Tibial artery (tissue), 4 donors: ENCODE measurements at regions not wholly inside any gene's neighbourhood (a gene's known extent, or its start where the extent isn't known, plus 50 kb on each side); places are given as distances from the start of the nearest gene placed in this dataset.
"Not testable (repeated sequence)": the region's sequence is repeated elsewhere in the genome, so short reads cannot be mapped to it uniquely, and the experiment has no call there.

Source experiments
- DNase-seq, 2 donors: peaks; one replicate each; pipeline ENCODE4 v3.0.0-alpha.2; 2019
- H3K27ac ChIP-seq, 2 donors: fragments of 200-600 bp; sonication (generic) in 1 of 2; 1 replicate in 1 of 2; 2 replicates in 1 of 2; pipeline ENCODE4 v1.5.1; 2018 to 2019; ENCODE audit warnings: mild to moderate bottlenecking in 1 of 2
- H3K27me3 ChIP-seq, 2 donors: fragments of 200-600 bp; sonication (generic) in 1 of 2; one replicate each; pipeline versions ENCODE4 v1.5.1 to v1.6.0; 2016 to 2019
- H3K36me3 ChIP-seq, 3 donors: fragments of 200-600 bp; sonication (generic) in 2 of 3; one replicate each; pipeline ENCODE4 v1.5.1; 2016 to 2019; ENCODE audit warnings: mild to moderate bottlenecking in 2 of 3
- H3K4me1 ChIP-seq, 4 donors: fragments of 200-600 bp; sonication (generic) in 2 of 4; 1 replicate in 3 of 4; 2 replicates in 1 of 4; pipeline ENCODE4 v1.5.1; 2016 to 2019
- H3K4me3 ChIP-seq, 2 donors: fragments of 200-600 bp; sonication (generic) in 1 of 2; 1 replicate in 1 of 2; 2 replicates in 1 of 2; pipeline ENCODE4 v1.5.1; 2018 to 2019; ENCODE audit warnings: mild to moderate bottlenecking in 2 of 2
- H3K9me3 ChIP-seq, 3 donors: fragments of 200-600 bp; sonication (generic) in 1 of 3; one replicate each; pipeline ENCODE4 v1.5.1; 2016 to 2019
- CTCF ChIP-seq, 2 experiments: fragments of 200-600 bp in 1 of 2; fragments of 450-650 bp in 1 of 2; IDR thresholded peaks; one replicate each; pipeline ENCODE4 v1.5.1; 2017 to 2019; ENCODE audit warnings: antibody characterized with exemption in 2 of 2, mild to moderate bottlenecking in 1 of 2, moderate library complexity in 1 of 2
- intact Hi-C: fragments of 100-400 bp; cut with DNase I; formaldehyde crosslinking; loops from one replicate; pipeline ENCODE4 v1.15.0; 2023; ENCODE audit warnings: low total_unique reads

DNA sequence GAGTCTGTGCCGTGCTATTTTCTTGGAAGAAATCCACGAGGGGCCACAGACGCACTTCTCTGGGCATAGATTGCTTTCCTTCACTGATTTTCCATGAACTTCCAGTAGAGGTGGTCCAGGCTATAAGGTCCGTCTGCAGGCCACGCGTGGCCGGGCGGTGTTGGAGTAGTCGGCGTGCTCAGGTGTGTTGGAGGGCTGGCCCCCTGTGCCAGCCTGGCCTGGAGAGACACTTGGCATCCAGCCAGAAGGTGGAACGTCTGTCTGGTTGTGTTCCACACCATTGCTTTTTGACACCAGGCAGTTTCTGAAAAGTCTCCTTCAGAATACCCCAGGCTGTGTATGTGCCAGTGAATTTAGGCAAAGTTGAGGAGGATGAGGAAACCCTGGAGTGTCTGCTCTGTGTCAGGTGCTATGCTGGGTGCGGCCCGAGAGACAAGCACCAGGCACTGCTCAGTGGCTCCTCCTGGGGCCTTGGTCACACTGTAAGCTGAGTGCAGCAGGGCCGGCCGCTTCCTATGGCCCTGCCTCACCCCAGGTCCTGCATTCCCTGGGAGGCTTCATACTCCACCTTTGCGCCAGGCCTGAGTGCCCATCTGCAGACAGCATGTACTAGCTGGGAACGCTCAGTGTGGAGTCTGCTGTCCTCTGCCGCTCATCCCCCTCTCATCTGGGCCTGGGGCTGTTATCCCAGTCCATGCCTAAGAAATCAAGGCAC, 52.1 kb upstream of the TAMM41 start:
- Histone ChIP-seq H3K4me1 (no peaks in the 10 kb centered on the region), H3K27ac (no peak overlapping the region), H3K36me3 (no peaks in the 10 kb centered on the region), H3K27me3 (peaks cover 0 to 8% of the 10 kb centered on the region in 2 donors), H3K9me3 (no peaks in the 10 kb centered on the region), H3K4me3 (no peak overlapping the region)
- intact Hi-C loops, result no loop called here
- TF ChIP-seq CTCF (IDR thresholded peaks at IDR 0.05), result no peak
- DNase-seq, result no peak

GRCh38 chr3:11899389-11899788, 52.7 kb upstream of the TAMM41 start:
- H3K4me3 ChIP-seq, intact Hi-C loops, H3K9me3 ChIP-seq, H3K27ac ChIP-seq, DNase-seq, H3K27me3 ChIP-seq, H3K36me3 ChIP-seq, H3K4me1 ChIP-seq: not testable (repeated sequence)

DNA sequence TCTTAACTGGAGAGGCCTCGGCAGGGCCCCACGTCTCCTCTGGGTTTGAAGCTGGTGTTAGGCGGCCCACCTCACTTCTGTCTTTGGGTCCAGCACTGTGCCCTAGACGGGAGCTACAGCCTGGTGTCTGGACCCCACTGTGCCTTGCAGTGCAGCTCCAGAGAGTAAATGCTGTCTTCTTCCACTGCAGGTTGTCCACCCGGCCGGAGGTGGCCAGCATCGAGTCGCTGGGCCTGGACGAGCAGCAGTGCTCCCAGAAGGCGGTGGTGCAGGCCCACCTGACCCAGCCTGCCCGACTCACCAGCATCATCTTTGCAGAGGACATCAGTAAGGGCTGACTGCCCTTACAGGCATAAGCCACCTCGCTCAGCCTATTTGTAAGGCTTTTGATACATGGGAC, 53.1 kb upstream of the TAMM41 start:
- H3K4me3 ChIP-seq, result no peak overlapping the region
- H3K36me3 ChIP-seq, result no peaks in the 10 kb centered on the region
- H3K27me3 ChIP-seq, result peaks cover 0 to 8% of the 10 kb centered on the region in 2 donors
- intact Hi-C loops, result no loop called here
- H3K27ac ChIP-seq, result no peak overlapping the region
- no peak for TF ChIP-seq CTCF (IDR thresholded peaks at IDR 0.05)
- H3K4me1 ChIP-seq, result no peaks in the 10 kb centered on the region
- no peak for DNase-seq
- no peaks in the 10 kb centered on the region for H3K9me3 ChIP-seq

DNA sequence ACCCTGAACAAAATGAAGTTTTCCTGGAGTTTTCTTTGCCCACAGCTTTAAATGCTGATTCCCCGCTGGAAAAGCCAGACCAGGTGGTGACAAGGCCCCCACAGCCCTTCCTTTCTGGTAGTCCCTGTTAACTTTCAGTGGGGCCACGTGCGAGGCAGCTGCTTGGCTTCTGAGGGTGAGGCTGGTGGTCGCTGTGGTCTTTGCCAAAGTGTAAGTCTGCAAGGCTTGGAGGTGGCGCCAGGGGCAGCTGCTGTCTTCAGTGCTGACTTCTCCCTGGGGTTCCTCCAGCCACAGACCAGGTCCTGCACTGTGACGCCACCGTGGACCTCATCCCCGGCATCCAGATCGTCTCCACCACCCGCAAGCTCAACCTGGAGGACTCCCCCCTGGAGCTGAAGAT, 54.1 kb upstream of the TAMM41 start:
- TF ChIP-seq CTCF (IDR thresholded peaks at IDR 0.05), result no peak
- H3K27ac ChIP-seq, result no peak overlapping the region

GRCh38 chr3:11901286-11901875, 54.7 kb upstream of the TAMM41 start:
- TF ChIP-seq CTCF (IDR thresholded peaks at IDR 0.05), result no peak

More for the DNA sequence above, 54.1 kb upstream of the TAMM41 start:
- DNase-seq, result no peak
- Histone ChIP-seq H3K36me3 (no peaks in the 10 kb centered on the region), H3K9me3 (no peaks in the 10 kb centered on the region), H3K4me1 (no peaks in the 10 kb centered on the region), H3K27me3 (peaks cover 0 to 8% of the 10 kb centered on the region in 2 donors), H3K4me3 (no peak overlapping the region)
- intact Hi-C loops, result no loop called here

GRCh38 chr3:11903047-11903446, 56.4 kb upstream of the TAMM41 start:
- Histone ChIP-seq H3K9me3 (no peaks in the 10 kb centered on the region), H3K36me3 (no peaks in the 10 kb centered on the region), H3K4me1 (no peaks in the 10 kb centered on the region), H3K4me3 (no peak overlapping the region), H3K27me3 (peaks cover 0 to 11% of the 10 kb centered on the region in 2 donors), H3K27ac (no peak overlapping the region)
- TF ChIP-seq CTCF (IDR thresholded peaks at IDR 0.05), result no peak
- no peak for DNase-seq
- intact Hi-C loops, result no loop called here

More at GRCh38 chr3:11901286-11901875, 54.7 kb upstream of the TAMM41 start:
- peaks cover 0 to 8% of the 10 kb centered on the region in 2 donors for H3K27me3 ChIP-seq
- no peaks in the 10 kb centered on the region for H3K9me3 ChIP-seq
- no peak overlapping the region for H3K27ac ChIP-seq
- H3K4me1 ChIP-seq, result no peaks in the 10 kb centered on the region
- no peak overlapping the region for H3K4me3 ChIP-seq
- no peaks in the 10 kb centered on the region for H3K36me3 ChIP-seq
- intact Hi-C loops, result no loop called here
- no peak for DNase-seq
